B cell (primary cell): ENCODE measurements at regions not wholly inside any gene's neighbourhood (a gene's known extent, or its start where the extent isn't known, plus 50 kb on each side); places are given as distances from the start of the nearest gene placed in this dataset.

Experiments
- ATAC-seq: fragments of 200-7000 bp; cut with Tn5 transposase; one replicate; pipeline ENCODE4 v1.10.0; 2021; ENCODE audit warnings: low read depth, mild to moderate bottlenecking, moderate number of reproducible peaks, moderate library complexity
- CTCF ChIA-PET: fragments of 350-600 bp; sonication (Branson Sonifier 250); formaldehyde crosslinking; loops from one replicate; lab custom pipeline; 2021; ENCODE audit warnings: antibody characterized with exemption, inconsistent platforms; lab: Charles Lee
- POLR2A ChIA-PET: fragments of 350-600 bp; sonication (Branson Sonifier 250); formaldehyde crosslinking; loops from one replicate; lab custom pipeline; 2021; ENCODE audit warnings: antibody characterized with exemption; lab: Charles Lee
- DNase-seq: peaks from one replicate; pipeline ENCODE4 v3.0.0; 2013
- H2AFZ ChIP-seq: 2 replicates; pipeline ENCODE4 v1.6.1; 2012; ENCODE audit warnings: mild to moderate bottlenecking, low read depth, low read length; ENCODE audit not compliant: insufficient read depth, poor library complexity, severe bottlenecking
- H3K27ac ChIP-seq, 2 donors: 1 replicate in 1 of 2; 2 replicates in 1 of 2; pipeline ENCODE4 v1.5.1; 2012 to 2013; ENCODE audit warnings: low read length in 2 of 2, mild to moderate bottlenecking in 2 of 2, moderate library complexity in 1 of 2
- H3K27me3 ChIP-seq, 4 experiments: fragments of 200-600 bp in 1 of 4; sonication (generic) in 1 of 4; replicated peaks in 1 of 4; 1 replicate in 2 of 4; 2 replicates in 2 of 4; pipeline versions ENCODE4 v1.6.1 to v1.7.0; 2013 to 2016; ENCODE audit warnings: low read length in 3 of 4, mild to moderate bottlenecking in 2 of 4, mixed read lengths in 1 of 4, moderate library complexity in 1 of 4; ENCODE audit not compliant: insufficient read depth in 4 of 4, control insufficient read depth in 3 of 4; ENCODE audit errors: control extremely low read depth in 1 of 4
- H3K36me3 ChIP-seq, 2 experiments: replicated peaks in 1 of 2; 1 replicate in 1 of 2; 2 replicates in 1 of 2; pipeline versions ENCODE4 v1.6.1 to v1.7.1; 2013; ENCODE audit warnings: low read length in 1 of 2; ENCODE audit not compliant: insufficient read depth in 2 of 2, control insufficient read depth in 1 of 2; ENCODE audit errors: control extremely low read depth in 1 of 2, extremely low read depth in 1 of 2
- H3K4me1 ChIP-seq, 2 donors: fragments of 200-600 bp in 1 of 2; sonication (generic) in 1 of 2; 1 replicate in 1 of 2; 2 replicates in 1 of 2; pipeline versions ENCODE4 v1.5.1 to v1.6.1; 2013 to 2017; ENCODE audit warnings: low read length in 2 of 2; ENCODE audit not compliant: control insufficient read depth in 2 of 2, insufficient read depth in 2 of 2
- H3K4me2 ChIP-seq: replicated peaks from 2 replicates; pipeline ENCODE3; 2012; ENCODE audit warnings: mild to moderate bottlenecking, low read depth, low read length; ENCODE audit not compliant: poor library complexity, severe bottlenecking
- H3K4me3 ChIP-seq, 5 experiments: fragments of 200-600 bp in 1 of 5; sonication (generic) in 1 of 5; 1 replicate in 3 of 5; 2 replicates in 2 of 5; pipeline versions ENCODE4 v1.5.1 to v1.7.0; 2011 to 2016; ENCODE audit warnings: low read length in 4 of 5, mild to moderate bottlenecking in 4 of 5, low read depth in 2 of 5, control low read depth in 1 of 5, moderate library complexity in 1 of 5; ENCODE audit not compliant: insufficient read depth in 1 of 5; ENCODE audit errors: control extremely low read depth in 1 of 5, extremely low read depth in 1 of 5
- H3K79me2 ChIP-seq: fragments of 200-600 bp; sonication (generic); one replicate; pipeline ENCODE4 v1.6.0; 2016; ENCODE audit warnings: low read length; ENCODE audit not compliant: control insufficient read depth, insufficient read depth
- H3K9ac ChIP-seq: fragments of 200-600 bp; sonication (generic); 2 replicates; pipeline ENCODE4 v1.6.1; 2017; ENCODE audit warnings: mild to moderate bottlenecking, low read length, moderate library complexity
- H3K9me3 ChIP-seq, 3 donors: one replicate each; pipeline versions ENCODE4 v1.6.1 to v1.7.1; 2013; ENCODE audit warnings: low read length in 2 of 3; ENCODE audit not compliant: control insufficient read depth in 2 of 3, insufficient read depth in 1 of 3; ENCODE audit errors: control extremely low read depth in 1 of 3
- H4K20me1 ChIP-seq: 2 replicates; pipeline ENCODE4 v1.6.0; 2012; ENCODE audit warnings: mild to moderate bottlenecking, low read length; ENCODE audit not compliant: insufficient read depth, control insufficient read depth, poor library complexity, severe bottlenecking
- H3K27ac Mint-ChIP-seq: one replicate; pipeline ENCODE4 v1.8.0; 2021; ENCODE audit warnings: mixed read lengths
- H3K27me3 Mint-ChIP-seq: one replicate; pipeline ENCODE4 v1.8.0; 2021; ENCODE audit warnings: mixed read lengths
- H3K4me1 Mint-ChIP-seq: one replicate; pipeline ENCODE4 v1.8.0; 2021; ENCODE audit warnings: mixed read lengths
- H3K4me3 Mint-ChIP-seq: one replicate; pipeline ENCODE4 v1.8.0; 2021; ENCODE audit warnings: mixed read lengths
- H3K9me3 Mint-ChIP-seq: one replicate; pipeline ENCODE4 v1.8.0; 2022; ENCODE audit warnings: mixed read lengths; ENCODE audit not compliant: insufficient read depth
- CTCF ChIP-seq: fragments of 200-600 bp; IDR thresholded peaks from one replicate; pipeline ENCODE4 v1.8.0; 2022; ENCODE audit warnings: antibody characterized with exemption, mild to moderate bottlenecking
- EZH2 ChIP-seq: IDR thresholded peaks from 2 replicates; pipeline ENCODE4 v1.6.1; 2012; ENCODE audit warnings: borderline replicate concordance, low read depth, mild to moderate bottlenecking, moderate library complexity, low read length; ENCODE audit not compliant: insufficient read depth, poor library complexity, severe bottlenecking
- WGBS: methylation state at CpG from one replicate; pipeline ENCODE4 v1.1.5; 2013; ENCODE audit warnings: missing lambda C conversion rate; ENCODE audit not compliant: insufficient coverage; 5-methylcytosine and 5-hydroxymethylcytosine counted together
- intact Hi-C: fragments of 100-400 bp; cut with micrococcal nuclease; formaldehyde crosslinking; loops from one replicate; pipeline ENCODE4 v1.10.0; 2022

GRCh38 chr14:98950353-98950895 lies 321.6 kb downstream of the BCL11B start:
- H3K4me1 ChIP-seq, result no peaks in the 10 kb centered on the region
- no peak for TF ChIP-seq CTCF
- no peak for TF ChIP-seq EZH2
- H2AFZ ChIP-seq, result no peak overlapping the region
- H3K27ac ChIP-seq, result no peak overlapping the region
- no peak overlapping the region for H3K4me3 Mint-ChIP-seq
- H3K27ac Mint-ChIP-seq, result no peak overlapping the region
- ChIA-PET POLR2A (no interaction called here), CTCF (no interaction called here)
- no peaks in the 10 kb centered on the region for H3K36me3 ChIP-seq
- peaks cover 0 to 34% (median 0%) of the 10 kb centered on the region in 3 donors for H3K9me3 ChIP-seq
- intact Hi-C loops, result no loop called here
- ATAC-seq (no peak), DNase-seq (no peak)
- H4K20me1 ChIP-seq, result no peaks in the 10 kb centered on the region
- WGBS, result 85% methylated on average over 4 of the region's 5 CpGs
- H3K79me2 ChIP-seq, result no peaks in the 10 kb centered on the region
- no peaks in the 10 kb centered on the region for H3K27me3 Mint-ChIP-seq
- H3K9ac ChIP-seq, result no peak overlapping the region
- H3K9me3 Mint-ChIP-seq, result peaks cover 7% of the 10 kb centered on the region
- no peak overlapping the region for H3K4me3 ChIP-seq
- H3K27me3 ChIP-seq, result no peaks in the 10 kb centered on the region
- no peak overlapping the region for H3K4me2 ChIP-seq
- H3K4me1 Mint-ChIP-seq, result no peaks in the 10 kb centered on the region

- intact Hi-C loops, result no loop called here
- Mint-ChIP-seq H3K4me3 (no peak overlapping the region), H3K4me1 (no peaks in the 10 kb centered on the region), H3K27ac (no peak overlapping the region), H3K27me3 (no peaks in the 10 kb centered on the region), H3K9me3 (peaks cover 8% of the 10 kb centered on the region)
- H4K20me1 ChIP-seq, result no peaks in the 10 kb centered on the region
- WGBS, result 56% methylated on average over 3 of the region's 3 CpGs
- H3K36me3 ChIP-seq, result no peaks in the 10 kb centered on the region
- H3K4me2 ChIP-seq, result no peak overlapping the region
- DNase-seq (no peak), ATAC-seq (no peak)
- no peaks in the 10 kb centered on the region for H3K27me3 ChIP-seq
- ChIA-PET POLR2A (no interaction called here), CTCF (no interaction called here)
- no peak overlapping the region for H3K4me3 ChIP-seq
- TF ChIP-seq CTCF (no peak), EZH2 (no peak)
- H3K4me1 ChIP-seq, result no peaks in the 10 kb centered on the region
- H3K27ac ChIP-seq, result no peak overlapping the region
- H3K79me2 ChIP-seq, result no peaks in the 10 kb centered on the region
- no peak overlapping the region for H2AFZ ChIP-seq
- H3K9ac ChIP-seq, result no peak overlapping the region
- H3K9me3 ChIP-seq, result peaks cover 0 to 28% (median 0%) of the 10 kb centered on the region in 3 donors
Measured at GRCh38 chr14:98951031-98951430, 321.0 kb downstream of the BCL11B start.
